GM18861 (cell line): ENCODE measurements at regions not wholly inside any gene's neighbourhood (a gene's known extent, or its start where the extent isn't known, plus 50 kb on each side); places are given as distances from the start of the nearest gene placed in this dataset.
"Not testable (repeated sequence)": the region's sequence is repeated elsewhere in the genome, so short reads cannot be mapped to it uniquely, and the experiment has no call there.

Experiments
- ATAC-seq: cut with Tn5 transposase; IDR thresholded peaks from one replicate; pipeline ENCODE4 v1.9.1; 2021; ENCODE audit not compliant: unreplicated experiment

DNA sequence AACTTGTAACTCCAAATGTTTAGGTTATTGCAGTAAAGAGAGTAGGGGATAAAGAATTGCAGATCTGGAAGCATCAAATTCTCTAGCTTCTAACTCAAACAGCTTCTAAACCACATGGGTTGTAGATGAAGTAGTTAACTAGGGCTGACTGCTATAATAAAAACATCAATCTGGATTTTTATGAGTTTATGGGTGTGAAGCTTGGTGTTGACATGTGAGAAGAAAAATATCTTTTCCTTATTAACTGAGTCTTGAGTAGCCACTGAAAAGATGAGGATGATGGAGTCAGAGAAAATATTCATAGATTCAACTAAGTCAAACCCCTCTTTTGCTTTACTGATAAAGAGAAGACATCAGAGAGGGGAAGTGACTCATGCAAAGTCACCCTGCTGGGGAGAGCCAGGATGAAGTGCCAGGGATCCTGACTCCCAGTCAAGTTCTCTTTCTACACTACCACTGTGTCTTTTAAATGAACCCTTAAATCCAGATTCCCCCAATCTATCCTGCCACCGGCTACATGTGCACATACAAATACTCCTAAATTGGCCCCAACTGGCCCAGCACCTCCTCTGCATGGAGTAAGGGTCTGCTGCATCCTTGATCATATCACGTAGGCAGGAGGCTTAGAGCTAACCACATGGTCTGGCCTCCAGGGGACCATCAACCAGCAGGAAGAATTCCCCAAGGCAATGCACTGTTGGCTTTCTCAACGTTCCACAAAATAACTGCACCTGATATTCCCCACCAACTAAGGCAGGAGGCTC lies 264.0 kb upstream of the CCL2 start:
- ATAC-seq, result no peak

DNA sequence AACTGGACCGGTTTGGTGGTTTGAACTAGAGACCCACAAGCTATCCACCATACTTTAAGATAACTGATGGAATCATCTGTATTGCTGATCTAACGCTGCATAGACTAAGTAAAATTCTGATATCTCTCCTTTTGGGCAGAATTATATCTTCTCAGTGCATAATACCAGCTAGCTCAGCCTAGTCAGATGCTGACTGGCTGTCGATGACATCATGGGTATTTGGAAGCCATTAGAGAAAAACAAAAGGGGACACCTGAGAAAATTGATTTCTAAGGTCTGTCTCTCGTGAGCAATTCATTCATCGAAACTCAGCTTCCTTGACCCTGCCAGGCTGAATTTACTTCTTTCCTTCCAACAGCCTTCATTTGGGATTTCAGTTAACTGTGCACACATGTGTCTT lies 263.0 kb upstream of the CCL2 start:
- ATAC-seq, result no peak

DNA sequence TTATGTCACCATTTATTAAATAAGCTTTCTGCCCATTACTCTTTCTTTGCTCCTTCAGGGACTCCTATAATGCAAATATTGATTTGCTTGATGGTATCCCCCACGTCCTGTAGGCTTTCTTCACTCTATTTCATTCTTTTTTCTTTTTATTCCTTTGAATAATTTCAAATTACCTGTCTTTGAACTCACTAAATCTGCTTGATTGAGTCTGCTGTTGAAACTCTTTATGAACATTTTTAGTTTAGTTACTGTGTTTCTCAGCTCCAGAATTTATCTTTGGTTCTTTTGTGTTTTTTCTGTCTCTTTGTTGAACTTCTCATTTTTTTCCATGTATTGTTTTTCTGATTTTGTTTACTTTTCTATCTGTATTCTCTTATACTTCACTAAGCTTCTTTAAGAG lies 254.4 kb upstream of the CCL2 start:
- no peak for ATAC-seq

DNA sequence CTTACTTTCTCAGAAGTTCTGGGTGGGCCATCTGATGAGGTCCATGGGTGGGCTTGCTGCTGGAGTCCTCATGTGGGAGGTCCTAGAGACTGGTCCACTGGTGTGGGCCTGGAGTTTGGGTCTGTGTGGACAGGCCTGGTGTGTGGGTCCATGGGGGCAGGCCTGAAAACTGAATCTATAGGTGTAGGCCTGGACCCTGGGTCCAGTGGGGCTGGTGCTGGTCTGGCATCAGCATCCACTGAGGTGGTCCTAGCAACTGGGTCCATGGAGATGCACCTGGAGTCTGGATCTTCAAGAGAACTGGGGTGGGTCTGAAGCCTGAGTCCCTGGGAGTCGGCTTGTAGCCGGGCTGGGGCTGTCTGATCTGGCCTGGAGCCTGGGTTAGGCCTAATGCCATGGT lies 253.8 kb upstream of the CCL2 start:
- ATAC-seq, result no peak

DNA sequence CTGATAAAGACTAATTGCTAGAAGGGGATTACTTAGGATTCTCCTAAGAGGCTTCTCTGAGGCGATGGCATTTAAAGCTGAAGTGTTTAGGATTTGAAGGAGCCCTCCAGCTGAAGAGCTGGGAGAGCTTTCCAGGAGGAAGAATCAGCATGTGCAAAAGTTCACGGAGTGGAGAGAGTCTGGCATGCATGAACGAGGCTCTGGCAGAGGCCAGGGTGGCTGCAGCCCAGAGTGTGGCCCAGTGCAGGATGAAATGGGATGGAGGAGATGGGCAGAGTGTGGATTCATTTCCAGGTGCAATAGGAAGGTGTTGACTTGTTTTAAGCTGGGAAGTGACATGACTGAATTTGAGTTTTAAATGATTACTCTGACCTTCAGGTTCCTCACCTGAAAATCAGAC lies 249.0 kb upstream of the CCL2 start:
- ATAC-seq, result no peak

DNA sequence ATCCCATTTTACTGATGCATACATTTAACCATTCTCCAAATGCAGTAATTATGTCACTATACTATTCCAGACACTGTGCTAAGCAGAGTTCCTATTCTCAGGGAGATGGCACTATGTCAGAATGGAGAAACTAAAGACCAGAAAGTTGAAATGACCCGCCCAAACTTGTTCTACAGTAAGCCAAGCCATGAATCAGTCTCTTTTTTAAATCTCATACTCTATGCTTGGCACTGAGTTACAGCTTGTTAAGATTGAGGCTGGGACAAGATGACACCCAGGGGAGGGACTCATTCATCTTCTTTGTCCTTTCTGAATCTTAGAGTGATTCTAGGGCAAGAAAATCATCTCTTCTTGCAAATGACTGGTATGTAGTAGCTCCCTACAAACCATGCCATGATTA lies 247.0 kb upstream of the CCL2 start:
- ATAC-seq, result no peak

DNA sequence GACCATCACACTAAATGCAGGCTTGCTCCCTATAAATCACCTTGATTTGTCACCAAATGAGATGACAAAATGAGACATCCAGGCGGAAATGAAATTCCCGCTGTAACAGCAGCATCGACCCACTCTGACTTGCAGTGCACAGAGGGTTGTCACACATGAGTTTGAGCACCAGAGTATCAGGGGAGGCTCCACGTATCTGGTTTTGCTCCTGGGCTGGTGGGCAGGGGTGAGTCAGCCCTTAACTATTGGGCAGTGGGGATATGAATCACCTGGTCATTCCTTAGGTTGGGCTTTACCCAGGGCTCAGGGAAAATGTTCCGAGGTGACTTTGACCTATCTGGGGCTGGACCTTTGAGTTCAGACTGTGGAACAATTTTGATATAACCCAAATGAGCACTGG lies 245.2 kb upstream of the CCL2 start:
- no peak for ATAC-seq

DNA sequence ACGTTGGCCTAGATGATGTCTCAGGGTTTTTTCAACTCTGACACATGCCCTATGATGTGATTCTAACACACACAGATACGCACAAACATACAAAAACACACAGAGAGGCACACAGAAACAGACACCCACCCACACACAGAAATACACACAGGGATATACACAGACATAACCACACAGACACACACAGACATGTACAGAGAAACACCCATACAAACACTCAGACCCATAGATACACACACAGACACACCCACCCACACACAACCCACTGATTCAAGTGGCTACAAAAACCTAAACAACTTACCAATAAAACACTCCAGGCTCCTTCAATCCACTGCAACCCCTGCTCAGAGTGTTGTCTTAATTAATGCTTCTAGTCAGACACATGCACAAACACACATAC lies 244.6 kb upstream of the CCL2 start:
- no peak for ATAC-seq

DNA sequence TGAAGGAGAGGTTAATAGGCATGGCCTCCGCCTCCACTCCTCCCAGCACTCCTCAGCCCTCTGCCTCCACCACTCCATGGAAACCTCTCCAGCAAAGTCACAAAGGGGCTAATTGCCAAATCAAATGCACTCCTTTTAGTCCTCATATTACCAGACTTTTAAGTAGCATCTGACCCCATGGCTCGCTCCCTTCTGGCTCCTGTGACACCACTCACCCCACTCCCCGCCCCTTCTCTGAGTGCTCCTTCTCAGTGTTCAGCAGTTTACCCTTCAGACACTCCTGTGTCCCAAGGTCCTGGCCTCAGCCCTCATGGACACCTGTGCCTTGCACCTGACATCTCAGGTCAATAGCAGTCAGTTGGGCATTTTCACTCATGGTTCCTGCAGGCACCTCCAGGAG lies 243.5 kb upstream of the CCL2 start:
- ATAC-seq, result no peak

DNA sequence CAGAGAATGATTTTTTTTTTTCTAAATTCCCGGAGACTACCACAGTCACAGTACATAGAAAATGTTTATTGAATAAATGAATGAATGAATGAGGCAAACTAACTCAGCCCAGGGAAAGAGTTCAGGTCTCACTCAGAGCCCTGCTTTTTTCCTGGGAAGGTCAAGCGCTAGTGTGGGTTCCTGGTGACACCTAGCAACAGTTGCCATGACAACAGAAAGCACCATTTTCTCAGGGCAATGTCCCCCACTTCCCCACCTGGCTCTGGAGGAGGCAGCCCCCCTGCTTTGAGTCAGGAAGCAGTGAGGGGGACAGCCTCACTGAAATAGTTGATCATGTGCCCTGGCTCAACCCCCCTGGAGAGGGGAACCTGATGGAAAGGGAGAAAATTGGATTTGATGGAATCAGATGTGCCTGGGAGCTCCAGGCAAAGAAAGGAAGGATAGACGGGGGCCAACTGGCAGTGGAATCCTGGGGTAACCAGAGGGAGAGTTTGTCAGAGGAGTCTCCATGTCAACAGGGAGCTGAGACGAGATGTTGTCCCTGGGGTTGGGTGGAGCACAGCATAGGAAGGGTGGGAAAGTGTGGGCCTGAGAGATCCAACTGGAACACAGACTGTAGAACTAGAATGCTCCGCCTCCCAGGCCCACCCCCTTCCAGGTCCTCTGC lies 242.2 kb upstream of the CCL2 start:
- no peak for ATAC-seq

DNA sequence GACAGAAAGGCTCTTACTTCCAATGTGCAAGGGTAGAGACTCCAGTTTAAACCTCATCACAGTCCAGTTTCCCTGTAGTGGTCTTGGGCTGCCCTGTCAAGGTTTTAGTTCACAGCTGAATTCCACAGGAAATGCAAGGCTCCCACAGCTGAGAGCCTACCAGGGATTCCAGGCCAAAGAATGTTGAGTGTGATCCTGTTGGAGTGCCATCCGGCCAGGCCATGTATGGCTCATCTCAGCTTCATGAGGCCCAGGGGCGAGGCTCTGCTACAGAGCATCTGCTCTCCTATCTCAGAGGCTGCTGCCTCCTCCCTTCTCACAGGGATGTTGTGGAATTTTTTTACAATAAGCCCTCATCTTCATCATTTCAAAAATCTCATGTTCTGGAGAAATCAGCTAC lies 239.8 kb upstream of the CCL2 start:
- ATAC-seq, result no peak

DNA sequence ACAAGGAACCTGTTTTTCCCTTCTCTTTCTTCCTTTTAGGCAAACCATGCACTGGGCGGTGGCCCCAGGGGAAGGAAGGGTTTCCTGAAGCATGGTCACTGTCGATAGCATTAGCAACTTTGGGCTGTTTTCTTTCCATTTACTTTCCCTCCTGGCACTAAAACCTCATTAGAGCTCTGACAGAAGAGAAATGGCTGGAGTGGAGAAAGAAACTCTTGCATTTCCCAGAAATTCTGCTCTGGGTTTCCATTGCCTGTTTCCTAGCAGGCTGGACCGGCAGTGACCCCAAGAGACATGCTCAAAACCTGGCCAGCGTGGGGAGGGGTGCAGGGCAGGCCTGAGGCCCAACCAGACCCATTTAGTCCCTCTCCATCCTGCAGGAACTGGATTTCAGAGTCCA lies 230.7 kb upstream of the CCL2 start:
- ATAC-seq, result no peak

DNA sequence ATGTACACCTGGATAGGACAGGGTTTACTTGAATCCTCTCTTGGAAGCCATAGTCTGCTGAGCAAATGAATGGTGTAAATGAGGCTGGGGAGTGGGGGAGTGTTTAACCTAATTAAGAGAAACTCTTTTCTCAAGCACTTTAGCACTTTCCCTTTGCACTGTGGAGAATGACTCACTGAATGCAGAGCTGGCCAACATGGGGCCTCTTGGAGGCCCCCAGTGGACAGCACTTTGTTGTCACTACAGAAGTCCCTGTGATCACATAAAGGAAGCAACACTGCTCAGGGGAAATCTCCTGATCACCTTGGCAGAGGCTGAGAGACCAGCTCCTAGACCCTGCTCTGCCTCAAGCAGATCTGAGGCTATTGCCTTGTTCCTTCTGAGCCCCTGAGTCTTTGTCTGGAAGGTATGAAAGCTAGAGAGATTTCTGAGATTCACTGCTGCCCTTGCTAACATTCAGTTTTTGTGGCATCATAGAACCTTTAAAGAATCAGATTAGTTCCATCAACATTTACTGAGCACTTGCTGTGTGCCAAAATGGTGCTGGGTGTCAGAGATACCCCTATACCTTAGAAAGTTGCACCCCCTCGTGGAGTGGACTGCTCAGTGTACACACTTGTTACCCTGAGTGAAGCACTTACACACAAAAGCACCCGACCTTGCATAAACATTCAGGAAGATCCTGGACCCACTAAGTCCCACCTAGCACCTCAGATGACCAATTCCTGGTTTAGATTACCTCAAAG lies 230.1 kb upstream of the CCL2 start:
- ATAC-seq, result no peak

DNA sequence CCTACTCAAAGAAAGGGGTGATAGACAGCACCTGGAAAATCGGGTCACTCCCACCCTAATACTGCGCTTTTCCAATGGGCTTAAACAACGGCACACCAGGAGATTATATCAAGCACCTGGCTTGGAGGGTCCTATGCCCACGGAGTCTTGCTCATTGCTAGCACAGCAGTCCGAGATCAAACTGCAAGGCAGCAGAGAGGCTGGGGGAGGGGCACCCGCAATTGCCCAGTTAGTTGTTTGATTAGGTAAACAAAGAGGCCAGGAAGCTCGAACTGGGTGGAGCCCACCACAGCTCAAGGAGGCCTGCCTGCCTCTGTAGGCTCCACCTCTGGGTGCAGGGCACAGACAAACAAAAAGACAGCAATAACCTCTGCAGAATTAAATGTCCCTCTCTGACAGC lies 224.5 kb upstream of the CCL2 start:
- ATAC-seq, result not testable (repeated sequence)

DNA sequence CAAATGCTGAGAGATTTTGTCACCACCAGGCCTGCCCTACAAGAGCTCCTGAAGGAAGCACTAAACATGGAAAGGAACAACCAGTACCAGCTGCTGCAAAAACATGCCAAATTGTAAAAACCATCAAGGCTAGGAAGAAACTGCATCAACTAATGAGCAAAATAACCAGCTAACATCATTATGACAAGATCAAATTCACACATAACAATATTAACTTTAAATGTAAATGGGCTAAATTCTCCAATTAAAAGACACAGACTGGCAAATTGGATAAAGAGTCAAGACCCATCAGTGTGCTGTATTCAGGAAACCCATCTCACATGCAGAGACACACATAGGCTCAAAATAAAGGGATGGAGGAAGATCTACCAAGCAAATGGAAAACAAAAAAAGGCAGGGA lies 222.8 kb upstream of the CCL2 start:
- ATAC-seq, result not testable (repeated sequence)

DNA sequence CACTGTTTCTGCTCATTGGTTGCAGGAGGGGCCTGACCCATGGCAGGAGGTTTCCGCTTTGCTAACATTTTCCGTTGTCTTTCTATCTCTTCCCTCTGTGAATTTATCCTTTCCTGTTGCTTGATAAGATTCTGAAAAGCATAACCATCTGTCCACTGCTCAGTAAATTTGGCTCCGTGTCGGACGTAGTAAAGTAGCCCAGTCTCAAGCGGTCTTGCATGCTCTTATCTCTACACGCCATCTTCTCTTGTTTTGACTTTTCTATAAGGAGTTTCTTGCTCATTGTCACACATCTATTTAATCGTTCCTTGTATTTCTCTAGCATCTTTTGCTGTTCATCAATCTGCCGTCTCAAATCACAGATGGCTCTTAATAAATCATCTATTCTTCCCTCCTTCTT lies 216.3 kb upstream of the CCL2 start:
- not testable (repeated sequence) for ATAC-seq

DNA sequence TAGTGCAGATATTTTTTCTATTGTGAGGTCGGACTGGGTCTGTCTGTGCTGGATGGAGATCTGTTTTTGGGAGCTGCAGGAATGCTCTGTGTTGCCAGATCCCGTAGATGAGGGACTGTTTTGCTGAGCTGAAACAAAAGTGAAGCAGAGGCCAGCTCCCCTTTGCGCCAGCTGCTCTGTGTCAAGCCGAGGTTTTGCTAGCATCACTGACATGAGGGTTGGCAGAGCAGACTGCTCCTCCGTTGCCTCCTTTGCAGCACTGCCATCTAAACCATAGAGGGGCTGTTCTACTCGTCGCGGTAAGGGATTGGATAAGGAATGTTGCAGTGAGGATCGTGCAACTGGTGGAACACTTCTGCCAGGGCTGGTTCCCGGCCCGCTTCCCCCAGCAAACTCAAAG lies 215.9 kb upstream of the CCL2 start:
- not testable (repeated sequence) for ATAC-seq

DNA sequence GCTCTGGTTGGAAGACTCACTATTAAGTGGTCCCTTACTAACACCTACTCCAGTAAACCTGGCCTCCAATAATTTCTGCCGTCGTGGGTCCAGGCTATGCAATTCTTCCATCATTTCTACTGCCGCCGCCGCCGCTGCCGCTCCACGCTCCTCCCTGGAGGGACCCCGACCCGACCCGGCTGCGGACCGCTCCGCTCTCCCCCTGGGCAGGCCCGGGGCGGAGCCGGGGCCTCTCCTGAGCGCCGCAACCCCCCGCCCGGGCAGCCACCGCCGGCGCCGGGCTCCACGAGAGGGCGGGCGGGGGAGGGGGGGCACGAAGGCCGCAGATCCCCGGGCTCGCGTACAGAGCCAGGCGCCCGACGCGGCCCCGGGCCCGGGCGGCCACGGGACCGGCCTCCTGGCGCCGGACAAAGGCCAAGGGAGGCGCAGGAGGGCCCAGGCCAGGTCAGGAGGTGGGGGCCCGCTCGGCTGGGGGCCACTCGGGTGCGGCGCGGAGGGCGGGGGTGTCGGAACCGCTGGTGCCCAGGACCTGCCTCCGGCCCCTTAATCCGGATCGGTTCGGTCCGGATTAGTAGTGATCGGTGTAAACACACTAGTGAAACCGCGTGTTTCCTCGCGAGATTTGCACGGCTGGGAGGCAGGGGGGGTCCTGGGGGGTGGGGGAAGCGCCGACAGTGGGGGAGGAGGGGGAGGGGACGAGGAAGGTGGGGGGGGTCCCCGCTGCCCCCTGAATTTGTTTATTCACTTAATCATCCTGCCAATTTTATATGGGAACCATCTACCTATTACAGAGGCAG lies 215.1 kb upstream of the CCL2 start:
- ATAC-seq, result not testable (repeated sequence)

DNA sequence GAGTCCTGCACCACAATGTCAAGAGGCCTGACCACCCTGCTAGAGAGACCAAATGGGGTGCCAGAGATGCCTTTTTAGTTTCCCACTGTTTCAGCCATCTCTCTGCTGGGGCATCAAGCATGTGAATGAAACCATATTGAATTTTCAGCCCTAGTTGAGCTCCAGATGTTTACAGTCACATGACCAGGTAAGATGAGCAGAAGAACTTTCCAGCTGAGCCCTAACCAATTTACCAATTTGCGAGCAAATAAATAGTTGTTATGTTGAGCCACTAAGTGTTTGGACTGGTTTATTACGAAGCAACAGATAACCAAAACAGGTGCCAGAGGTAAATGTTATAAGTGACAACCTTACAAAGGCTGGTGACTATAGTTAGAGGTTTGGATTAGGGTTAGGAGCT lies 209.1 kb upstream of the CCL2 start:
- no peak for ATAC-seq

DNA sequence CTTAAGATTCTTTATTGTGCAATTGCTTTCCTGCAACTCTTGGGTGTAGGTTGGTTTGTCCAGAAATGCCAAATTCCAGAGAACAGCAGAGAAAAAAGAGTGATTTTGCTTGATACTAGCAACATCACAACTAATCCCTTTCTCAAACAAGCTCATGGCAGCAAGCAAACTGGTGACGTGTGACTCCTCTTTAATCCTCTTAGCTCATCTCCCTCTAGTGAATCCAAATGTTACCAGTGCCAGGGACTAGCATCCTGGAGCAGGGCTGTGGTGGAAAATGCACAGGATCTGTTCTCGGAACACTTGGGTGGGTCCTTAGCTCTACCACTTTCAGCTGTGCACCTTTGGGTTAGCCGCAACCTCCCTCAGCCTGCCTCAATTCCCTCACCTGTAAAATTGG lies 204.0 kb upstream of the CCL2 start:
- ATAC-seq, result no peak

DNA sequence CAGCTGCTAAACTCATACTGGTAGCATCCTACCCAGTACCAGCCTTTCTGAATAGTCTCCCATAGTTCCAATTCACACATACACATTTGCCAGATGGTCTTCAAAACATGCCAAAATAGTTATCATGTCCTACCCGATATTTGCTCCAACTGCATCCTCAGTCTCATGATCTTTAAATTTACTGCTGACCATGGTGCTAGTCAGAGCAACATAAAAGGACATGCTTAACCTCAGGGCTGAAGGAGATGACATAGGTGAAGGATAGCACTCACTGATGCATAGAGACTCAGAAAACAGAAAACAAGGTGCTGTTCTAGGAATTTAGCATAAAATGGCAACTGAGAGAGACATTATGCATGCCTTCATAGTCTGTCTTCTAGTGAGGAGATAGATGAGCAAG lies 200.6 kb upstream of the CCL2 start:
- no peak for ATAC-seq
